CD4-positive, alpha-beta T cell treated with Interleukin-1 beta for 1 hour (primary cell): ENCODE measurements at regions not wholly inside any gene's neighbourhood (a gene's known extent, or its start where the extent isn't known, plus 50 kb on each side); places are given as distances from the start of the nearest gene placed in this dataset.
"Not testable (repeated sequence)": the region's sequence is repeated elsewhere in the genome, so short reads cannot be mapped to it uniquely, and the experiment has no call there.

Source experiments
- DNase-seq, 2 donors: peaks; one replicate each; pipeline ENCODE4 v3.0.0-alpha.2; 2020 to 2022

- no peak for DNase-seq
Observed at GRCh38 chr21:25234857-25235801, 372.2 kb downstream of the MRPL39 start.

GRCh38 chr21:25220954-25221353 is 386.3 kb downstream of the MRPL39 start:
- DNase-seq, result no peak

- no peak for DNase-seq
Observed at GRCh38 chr21:25220169-25220568, 387.1 kb downstream of the MRPL39 start.

GRCh38 chr21:25215698-25216384 is 391.4 kb downstream of the MRPL39 start:
- DNase-seq, result no peak

GRCh38 chr21:25214676-25215075 is 392.6 kb downstream of the MRPL39 start:
- DNase-seq, result no peak

- no peak for DNase-seq
Observed at GRCh38 chr21:25199944-25200343, 407.3 kb downstream of the MRPL39 start.

- DNase-seq, result no peak
Observed at GRCh38 chr21:25191141-25191540, 416.1 kb downstream of the MRPL39 start.

- no peak for DNase-seq
Observed at GRCh38 chr21:25189497-25189896, 417.8 kb downstream of the MRPL39 start.

GRCh38 chr21:25188677-25189079 is 418.6 kb downstream of the MRPL39 start:
- DNase-seq, result no peak

GRCh38 chr21:25186273-25186672 is 421.0 kb downstream of the MRPL39 start:
- DNase-seq, result peak in 1 of 2 donors; percentile 3

GRCh38 chr21:25183577-25183976 is 423.7 kb downstream of the MRPL39 start:
- DNase-seq, result no peak

- DNase-seq, result not testable (repeated sequence)
Observed at GRCh38 chr21:25181690-25182089, 425.6 kb downstream of the MRPL39 start.

- no peak for DNase-seq
Observed at GRCh38 chr21:25179116-25179515, 428.2 kb downstream of the MRPL39 start.

- DNase-seq, result no peak
Observed at GRCh38 chr21:25176637-25177412, 430.5 kb downstream of the MRPL39 start.

- DNase-seq, result no peak
Observed at GRCh38 chr21:25175938-25176337, 431.3 kb downstream of the MRPL39 start.

- no peak for DNase-seq
Observed at GRCh38 chr21:25171438-25171837, 435.8 kb downstream of the MRPL39 start.

- no peak for DNase-seq
Observed at GRCh38 chr21:25170681-25171080, 436.6 kb downstream of the MRPL39 start.

GRCh38 chr21:25169370-25169769 is 437.9 kb downstream of the MRPL39 start:
- DNase-seq, result no peak

GRCh38 chr21:25166904-25167303 is 440.4 kb downstream of the MRPL39 start:
- DNase-seq, result not testable (repeated sequence)

GRCh38 chr21:25161571-25161970 is 445.7 kb downstream of the MRPL39 start:
- no peak for DNase-seq

- DNase-seq, result not testable (repeated sequence)
Observed at GRCh38 chr21:25155020-25155419, 452.3 kb downstream of the MRPL39 start.

- no peak for DNase-seq
Observed at GRCh38 chr21:25149022-25149421, 458.3 kb downstream of the MRPL39 start.

GRCh38 chr21:25139414-25139813 is 467.9 kb downstream of the MRPL39 start:
- no peak for DNase-seq
